ENCODE measurements at regions not wholly inside any gene's neighbourhood (a gene's known extent, or its start where the extent isn't known, plus 50 kb on each side); places are given as distances from the start of the nearest gene placed in this dataset.

- TF ChIP-seq, protein P1, sequence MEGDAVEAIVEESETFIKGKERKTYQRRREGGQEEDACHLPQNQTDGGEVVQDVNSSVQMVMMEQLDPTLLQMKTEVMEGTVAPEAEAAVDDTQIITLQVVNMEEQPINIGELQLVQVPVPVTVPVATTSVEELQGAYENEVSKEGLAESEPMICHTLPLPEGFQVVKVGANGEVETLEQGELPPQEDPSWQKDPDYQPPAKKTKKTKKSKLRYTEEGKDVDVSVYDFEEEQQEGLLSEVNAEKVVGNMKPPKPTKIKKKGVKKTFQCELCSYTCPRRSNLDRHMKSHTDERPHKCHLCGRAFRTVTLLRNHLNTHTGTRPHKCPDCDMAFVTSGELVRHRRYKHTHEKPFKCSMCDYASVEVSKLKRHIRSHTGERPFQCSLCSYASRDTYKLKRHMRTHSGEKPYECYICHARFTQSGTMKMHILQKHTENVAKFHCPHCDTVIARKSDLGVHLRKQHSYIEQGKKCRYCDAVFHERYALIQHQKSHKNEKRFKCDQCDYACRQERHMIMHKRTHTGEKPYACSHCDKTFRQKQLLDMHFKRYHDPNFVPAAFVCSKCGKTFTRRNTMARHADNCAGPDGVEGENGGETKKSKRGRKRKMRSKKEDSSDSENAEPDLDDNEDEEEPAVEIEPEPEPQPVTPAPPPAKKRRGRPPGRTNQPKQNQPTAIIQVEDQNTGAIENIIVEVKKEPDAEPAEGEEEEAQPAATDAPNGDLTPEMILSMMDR (IDR thresholded peaks at IDR 0.05), result no peak
- TF ChIP-seq POLR2A (IDR thresholded peaks at IDR 0.05), result no peak
These were observed 1655.8 kb downstream of the SUCLG1 start for GRCh38 chr2:82803307-82803706.
